Mammary epithelial cell (primary cell): ENCODE measurements at regions not wholly inside any gene's neighbourhood (a gene's known extent, or its start where the extent isn't known, plus 50 kb on each side); places are given as distances from the start of the nearest gene placed in this dataset.

Experiments used
- EZH2 ChIP-seq: IDR thresholded peaks from 2 replicates; pipeline ENCODE4 v1.6.1; 2012; ENCODE audit warnings: low read length, inconsistent platforms, borderline replicate concordance
- TF ChIP-seq, protein P1 (sequence below), 2 donors: IDR thresholded peaks in 1 of 2; conservative IDR thresholded peaks in 1 of 2; 2 replicates each; pipeline ENCODE4 v1.5.1; 2011 to 2012; ENCODE audit warnings: inconsistent platforms in 2 of 2, low read length in 2 of 2, mild to moderate bottlenecking in 2 of 2, control low read depth in 1 of 2, low read depth in 1 of 2; ENCODE audit not compliant: insufficient read depth in 1 of 2; ENCODE audit errors: extremely low read depth in 1 of 2

DNA sequence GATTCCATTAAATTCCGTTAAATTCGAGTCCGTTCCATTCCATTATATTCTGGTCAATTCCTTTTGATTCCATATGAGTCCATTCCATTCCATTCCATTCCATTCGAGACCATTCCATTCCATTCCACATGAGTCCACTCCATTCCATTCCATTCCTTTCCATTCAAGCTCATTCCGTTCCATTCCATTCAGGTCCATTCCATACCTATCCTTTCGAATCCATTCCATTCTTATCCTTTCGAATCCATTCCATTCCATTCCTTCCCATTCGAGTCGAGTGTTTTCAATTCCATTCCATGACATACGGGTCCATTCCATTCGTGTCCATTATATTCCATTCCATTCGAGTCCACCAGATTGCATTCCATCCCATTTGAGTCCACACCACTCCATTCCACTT, 1127.4 kb downstream of the RPIA start:
- TF ChIP-seq, protein P1, sequence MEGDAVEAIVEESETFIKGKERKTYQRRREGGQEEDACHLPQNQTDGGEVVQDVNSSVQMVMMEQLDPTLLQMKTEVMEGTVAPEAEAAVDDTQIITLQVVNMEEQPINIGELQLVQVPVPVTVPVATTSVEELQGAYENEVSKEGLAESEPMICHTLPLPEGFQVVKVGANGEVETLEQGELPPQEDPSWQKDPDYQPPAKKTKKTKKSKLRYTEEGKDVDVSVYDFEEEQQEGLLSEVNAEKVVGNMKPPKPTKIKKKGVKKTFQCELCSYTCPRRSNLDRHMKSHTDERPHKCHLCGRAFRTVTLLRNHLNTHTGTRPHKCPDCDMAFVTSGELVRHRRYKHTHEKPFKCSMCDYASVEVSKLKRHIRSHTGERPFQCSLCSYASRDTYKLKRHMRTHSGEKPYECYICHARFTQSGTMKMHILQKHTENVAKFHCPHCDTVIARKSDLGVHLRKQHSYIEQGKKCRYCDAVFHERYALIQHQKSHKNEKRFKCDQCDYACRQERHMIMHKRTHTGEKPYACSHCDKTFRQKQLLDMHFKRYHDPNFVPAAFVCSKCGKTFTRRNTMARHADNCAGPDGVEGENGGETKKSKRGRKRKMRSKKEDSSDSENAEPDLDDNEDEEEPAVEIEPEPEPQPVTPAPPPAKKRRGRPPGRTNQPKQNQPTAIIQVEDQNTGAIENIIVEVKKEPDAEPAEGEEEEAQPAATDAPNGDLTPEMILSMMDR (conservative IDR thresholded peaks at IDR 0.05 in 1 of 2, IDR thresholded peaks at IDR 0.05 in 1 of 2; ENCODE audit: extremely low read depth in 1 of 2, insufficient read depth in 1 of 2, low read depth in 1 of 2, low read length in 2 of 2): no peak
- TF ChIP-seq EZH2: no peak
